HG03097 (cell line): ENCODE measurements at regions not wholly inside any gene's neighbourhood (a gene's known extent, or its start where the extent isn't known, plus 50 kb on each side); places are given as distances from the start of the nearest gene placed in this dataset.
"Not testable (repeated sequence)": the region's sequence is repeated elsewhere in the genome, so short reads cannot be mapped to it uniquely, and the experiment has no call there.

Source experiments
- ATAC-seq: cut with Tn5 transposase; IDR thresholded peaks from one replicate; pipeline ENCODE4 v1.9.1; 2021; ENCODE audit not compliant: unreplicated experiment, low FRiP score

GRCh38 chr7:35853194-35853593 is 52.3 kb downstream of the SEPTIN7 start:
- ATAC-seq = not testable (repeated sequence)

- ATAC-seq = no peak
These were observed 53.5 kb downstream of the SEPTIN7 start for GRCh38 chr7:35854311-35854710.

- no peak for ATAC-seq
These were observed 55.3 kb downstream of the SEPTIN7 start for GRCh38 chr7:35856175-35856574.

GRCh38 chr7:35860664-35861063 is 59.8 kb downstream of the SEPTIN7 start:
- ATAC-seq = no peak

GRCh38 chr7:35865287-35865686 is 64.4 kb downstream of the SEPTIN7 start:
- no peak for ATAC-seq

GRCh38 chr7:35866186-35866585 is 65.3 kb downstream of the SEPTIN7 start:
- no peak for ATAC-seq

GRCh38 chr7:35869117-35869516 is 68.3 kb downstream of the SEPTIN7 start:
- ATAC-seq = not testable (repeated sequence)

GRCh38 chr7:35869810-35870209 is 69.0 kb downstream of the SEPTIN7 start:
- no peak for ATAC-seq

- ATAC-seq = no peak
These were observed 71.0 kb downstream of the SEPTIN7 start for GRCh38 chr7:35871856-35872255.

GRCh38 chr7:35874886-35875285 is 74.0 kb downstream of the SEPTIN7 start:
- no peak for ATAC-seq

- no peak for ATAC-seq
These were observed 74.4 kb downstream of the SEPTIN7 start for GRCh38 chr7:35875292-35875691.

- no peak for ATAC-seq
These were observed 77.5 kb downstream of the SEPTIN7 start for GRCh38 chr7:35878351-35878750.

- ATAC-seq = not testable (repeated sequence)
These were observed 86.6 kb downstream of the SEPTIN7 start for GRCh38 chr7:35887430-35887829.

- ATAC-seq = no peak
These were observed 88.1 kb downstream of the SEPTIN7 start for GRCh38 chr7:35889001-35889400.

GRCh38 chr7:35889870-35890269 is 89.0 kb downstream of the SEPTIN7 start:
- no peak for ATAC-seq

GRCh38 chr7:35891004-35891830 is 90.4 kb downstream of the SEPTIN7 start:
- ATAC-seq = no peak

- ATAC-seq = no peak
These were observed 92.8 kb downstream of the SEPTIN7 start for GRCh38 chr7:35893649-35894048.

- no peak for ATAC-seq
These were observed 93.9 kb downstream of the SEPTIN7 start for GRCh38 chr7:35894721-35895120.

GRCh38 chr7:35900651-35901050 is 99.8 kb downstream of the SEPTIN7 start:
- ATAC-seq = no peak

GRCh38 chr7:35905555-35905954 is 104.7 kb downstream of the SEPTIN7 start:
- no peak for ATAC-seq

GRCh38 chr7:35906191-35906908 is 105.5 kb downstream of the SEPTIN7 start:
- ATAC-seq = peak; percentile 72
